ENCODE measurements at regions not wholly inside any gene's neighbourhood (a gene's known extent, or its start where the extent isn't known, plus 50 kb on each side); places are given as distances from the start of the nearest gene placed in this dataset.

GRCh38 chr2:126835261-126835660 lies 63.4 kb upstream of the TEX51 start:
- H3K27me3 ChIP-seq = no peaks in the 10 kb centered on the region
- H3K4me1 ChIP-seq = peaks cover 0 to 4% (median 0%) of the 10 kb centered on the region in 3 donors
- ATAC-seq = no peak
- H3K4me3 ChIP-seq = no peak overlapping the region
- WGBS, 2 donors (ENCODE audit: low coverage in 1 of 2) = 100% methylated on average over 4 of the region's 8 CpGs
- no peaks in the 10 kb centered on the region for H3K9me3 ChIP-seq
- H3K36me3 ChIP-seq = no peaks in the 10 kb centered on the region
- no peak overlapping the region for H3K27ac ChIP-seq
- TF ChIP-seq CTCF (IDR thresholded peaks at IDR 0.05) (no peak), POLR2AphosphoS5 (IDR thresholded peaks at IDR 0.05) (no peak), EP300 (IDR thresholded peaks at IDR 0.05) (no peak), POLR2A (IDR thresholded peaks at IDR 0.05) (no peak)

DNA sequence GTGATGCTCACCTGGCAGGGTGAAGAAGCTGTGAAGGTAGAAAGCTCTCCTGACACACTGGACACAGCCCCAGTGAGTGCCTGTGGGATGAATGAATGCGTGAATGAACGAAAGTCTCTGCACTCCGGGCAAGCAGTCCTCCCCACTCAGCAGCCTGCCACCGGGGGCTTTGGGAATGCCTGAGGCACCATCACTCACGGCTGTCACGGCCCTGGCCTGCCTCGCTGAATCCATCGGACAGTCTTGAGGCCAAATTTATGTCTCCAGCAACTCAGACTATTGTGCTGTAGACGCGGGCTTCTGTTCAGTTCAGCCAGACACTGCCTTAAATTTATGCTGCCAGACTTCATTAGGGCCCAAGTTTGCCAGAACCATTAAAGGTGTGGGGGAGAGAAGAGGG lies 62.9 kb upstream of the TEX51 start:
- H3K27ac ChIP-seq = no peak overlapping the region
- no peaks in the 10 kb centered on the region for H3K36me3 ChIP-seq
- TF ChIP-seq POLR2AphosphoS5 (IDR thresholded peaks at IDR 0.05) = no peak
- no peak for TF ChIP-seq EP300 (IDR thresholded peaks at IDR 0.05)
- no peak for TF ChIP-seq CTCF (IDR thresholded peaks at IDR 0.05)
- TF ChIP-seq POLR2A (IDR thresholded peaks at IDR 0.05) = no peak
- H3K9me3 ChIP-seq = no peaks in the 10 kb centered on the region
- no peak for ATAC-seq
- peaks cover 0 to 4% (median 0%) of the 10 kb centered on the region in 3 donors for H3K4me1 ChIP-seq
- H3K4me3 ChIP-seq = no peak overlapping the region
- 57 to 83% methylated on average over 2 to 8 of the region's 10 CpGs for WGBS, 2 donors (ENCODE audit: low coverage in 1 of 2)
- H3K27me3 ChIP-seq = no peaks in the 10 kb centered on the region

GRCh38 chr2:126836761-126837679 lies 61.7 kb upstream of the TEX51 start:
- Histone ChIP-seq H3K27ac (no peak overlapping the region), H3K27me3 (no peaks in the 10 kb centered on the region), H3K36me3 (no peaks in the 10 kb centered on the region), H3K4me3 (no peak overlapping the region), H3K9me3 (no peaks in the 10 kb centered on the region), H3K4me1 (peaks cover 0 to 4% (median 0%) of the 10 kb centered on the region in 3 donors)
- no peak for TF ChIP-seq CTCF (IDR thresholded peaks at IDR 0.05)
- no peak for TF ChIP-seq EP300 (IDR thresholded peaks at IDR 0.05)
- no peak for TF ChIP-seq POLR2AphosphoS5 (IDR thresholded peaks at IDR 0.05)
- ATAC-seq = no peak
- WGBS, 2 donors (ENCODE audit: low coverage in 1 of 2) = 94% methylated on average over 13 of the region's 20 CpGs; no CpG with 5 or more reads in 1 of the 2 donors

- H3K4me1 ChIP-seq = peaks cover 0 to 4% (median 0%) of the 10 kb centered on the region in 3 donors
- TF ChIP-seq EP300 (IDR thresholded peaks at IDR 0.05) (no peak), POLR2AphosphoS5 (IDR thresholded peaks at IDR 0.05) (no peak), POLR2A (IDR thresholded peaks at IDR 0.05) (no peak), CTCF (IDR thresholded peaks at IDR 0.05) (no peak)
- no peak for ATAC-seq
- no peak overlapping the region for H3K27ac ChIP-seq
- no peaks in the 10 kb centered on the region for H3K27me3 ChIP-seq
- no peaks in the 10 kb centered on the region for H3K9me3 ChIP-seq
- WGBS, 2 donors (ENCODE audit: low coverage in 1 of 2) = 30 to 68% methylated on average over 2 to 6 of the region's 11 CpGs
- H3K36me3 ChIP-seq = no peaks in the 10 kb centered on the region
- H3K4me3 ChIP-seq = no peak overlapping the region
Measured at GRCh38 chr2:126837966-126838715, 60.5 kb upstream of the TEX51 start.
